ENCODE measurements at regions not wholly inside any gene's neighbourhood (a gene's known extent, or its start where the extent isn't known, plus 50 kb on each side); places are given as distances from the start of the nearest gene placed in this dataset.

GRCh38 chr3:80559701-80560100 lies 791.9 kb upstream of the ROBO1 start:
- DNase-seq: no peak

- no peak for DNase-seq
These were observed 789.0 kb upstream of the ROBO1 start for GRCh38 chr3:80556763-80557162.

GRCh38 chr3:80554304-80554703 lies 786.5 kb upstream of the ROBO1 start:
- DNase-seq: no peak

DNA sequence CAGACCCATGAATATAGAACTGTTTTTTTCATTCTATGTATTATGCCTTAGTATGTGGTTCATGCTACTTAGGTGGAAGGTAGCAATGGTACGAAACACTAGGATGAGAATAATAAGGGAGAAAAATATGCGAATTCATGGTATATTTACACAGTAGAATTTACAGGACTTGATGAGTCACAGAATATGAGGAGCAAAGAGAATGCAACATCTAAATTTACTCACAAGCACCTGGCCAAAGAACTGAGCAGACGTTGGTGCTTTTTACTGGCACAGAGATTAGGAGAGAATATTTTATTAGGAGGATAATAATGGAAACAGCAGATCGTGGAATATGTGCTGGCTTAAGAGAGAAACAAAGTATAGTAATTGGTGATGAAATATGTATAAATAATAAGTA lies 785.4 kb upstream of the ROBO1 start:
- no peak for DNase-seq

GRCh38 chr3:80550174-80550573 lies 782.4 kb upstream of the ROBO1 start:
- no peak for DNase-seq

GRCh38 chr3:80549173-80549572 lies 781.4 kb upstream of the ROBO1 start:
- DNase-seq: no peak

- DNase-seq: no peak
These were observed 775.4 kb upstream of the ROBO1 start for GRCh38 chr3:80543154-80543553.

DNA sequence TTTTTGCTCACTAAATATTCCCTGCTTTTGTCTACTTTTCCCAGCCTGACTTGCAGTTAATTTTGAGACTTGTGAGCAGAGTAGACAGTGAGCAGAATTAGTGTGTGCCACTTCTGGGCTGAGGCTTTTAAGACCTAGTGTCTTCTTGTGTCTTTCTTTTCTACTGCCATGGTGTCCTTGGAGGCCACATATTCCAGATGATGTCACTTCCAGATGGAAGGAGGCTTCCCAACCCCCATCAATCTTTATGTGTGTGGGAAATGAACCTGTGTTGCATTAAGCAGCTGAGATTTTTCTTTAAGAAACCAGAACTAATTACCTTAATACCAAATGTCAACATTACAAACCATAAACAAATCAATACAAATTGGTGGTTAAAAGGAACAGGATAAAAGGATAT lies 774.7 kb upstream of the ROBO1 start:
- no peak for DNase-seq

- no peak for DNase-seq
These were observed 769.9 kb upstream of the ROBO1 start for GRCh38 chr3:80537680-80538079.

DNA sequence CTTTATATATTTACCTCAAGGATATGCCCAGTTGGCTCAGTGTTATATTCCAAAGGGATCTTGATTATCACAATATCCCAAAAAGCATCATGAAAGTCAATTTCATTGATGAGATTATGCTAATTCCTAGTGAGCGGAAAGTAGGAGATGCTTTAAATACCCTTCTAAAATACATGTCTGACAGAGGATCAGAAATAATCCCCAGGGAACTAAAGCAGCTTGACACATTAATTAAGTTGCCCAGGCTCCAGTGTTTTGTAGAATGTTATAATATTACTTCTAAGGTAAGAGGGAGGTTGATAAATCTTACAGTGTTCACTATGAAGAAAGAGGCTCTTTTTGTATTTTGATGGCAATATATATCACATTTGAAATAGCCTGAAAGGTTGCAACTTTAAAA lies 767.5 kb upstream of the ROBO1 start:
- DNase-seq: no peak

GRCh38 chr3:80533553-80533952 lies 765.8 kb upstream of the ROBO1 start:
- no peak for DNase-seq

- DNase-seq: no peak
These were observed 758.4 kb upstream of the ROBO1 start for GRCh38 chr3:80526153-80526552.

GRCh38 chr3:80521081-80521480 lies 753.3 kb upstream of the ROBO1 start:
- DNase-seq: no peak

GRCh38 chr3:80519436-80519835 lies 751.6 kb upstream of the ROBO1 start:
- DNase-seq: no peak

DNA sequence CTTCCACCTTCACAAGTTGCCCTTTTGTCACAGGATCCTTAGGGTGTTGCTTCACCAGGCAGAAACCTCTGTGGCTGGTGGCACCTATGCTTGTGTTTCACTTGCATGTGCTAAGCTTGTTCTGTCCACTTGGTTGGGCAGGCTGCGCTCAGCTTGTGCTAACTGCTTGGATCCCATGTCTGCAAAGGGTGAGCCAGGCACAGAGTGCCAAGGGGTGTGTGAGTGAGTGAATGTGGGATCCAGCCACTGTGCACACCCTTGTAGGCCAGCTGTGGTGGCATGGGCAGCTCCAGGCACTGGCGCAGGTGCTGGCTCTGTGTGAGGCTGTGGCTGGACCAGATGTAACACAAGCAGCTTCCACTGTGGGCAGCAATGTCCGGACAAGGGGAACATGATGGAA lies 728.7 kb upstream of the ROBO1 start:
- DNase-seq: no peak

DNA sequence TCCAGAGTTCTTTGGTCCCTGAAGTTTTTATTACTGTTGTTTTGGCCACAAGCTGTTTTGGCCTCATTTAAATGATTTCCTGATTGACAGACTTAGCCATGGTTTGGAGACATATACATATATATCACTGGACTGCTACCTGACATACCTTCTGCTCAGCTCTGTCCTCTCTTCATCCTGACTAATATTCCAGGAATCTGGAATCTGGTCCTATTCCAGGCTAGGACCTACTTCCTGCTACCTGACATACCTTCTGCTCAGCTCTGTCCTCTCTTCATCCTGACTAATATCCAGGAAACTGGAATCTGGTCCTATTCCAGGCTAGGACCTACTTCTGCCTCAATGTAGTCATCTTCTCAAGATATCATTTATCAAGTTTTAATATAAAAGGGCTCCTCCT lies 724.4 kb upstream of the ROBO1 start:
- no peak for DNase-seq

DNA sequence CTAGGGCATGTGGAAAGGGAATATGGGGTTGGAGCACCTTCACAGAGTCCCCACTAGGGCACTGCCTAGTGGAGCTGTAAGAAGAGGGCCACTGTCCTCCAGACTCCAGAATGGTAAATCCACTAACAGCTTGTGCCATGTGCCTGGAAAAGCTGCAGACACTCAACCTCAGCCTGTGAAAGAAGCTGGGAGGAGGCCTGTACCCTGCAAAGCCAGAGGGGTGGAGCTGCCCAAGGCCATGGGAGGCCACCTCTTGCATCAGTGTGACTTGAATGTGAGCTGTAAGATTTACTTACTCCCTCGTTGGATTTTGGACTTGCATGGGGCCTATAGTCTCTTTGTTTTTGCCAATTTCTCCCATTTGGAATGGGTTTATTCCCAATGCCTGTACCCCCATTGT lies 705.2 kb upstream of the ROBO1 start:
- DNase-seq: no peak

- DNase-seq: no peak
These were observed 704.7 kb upstream of the ROBO1 start for GRCh38 chr3:80472459-80472858.

DNA sequence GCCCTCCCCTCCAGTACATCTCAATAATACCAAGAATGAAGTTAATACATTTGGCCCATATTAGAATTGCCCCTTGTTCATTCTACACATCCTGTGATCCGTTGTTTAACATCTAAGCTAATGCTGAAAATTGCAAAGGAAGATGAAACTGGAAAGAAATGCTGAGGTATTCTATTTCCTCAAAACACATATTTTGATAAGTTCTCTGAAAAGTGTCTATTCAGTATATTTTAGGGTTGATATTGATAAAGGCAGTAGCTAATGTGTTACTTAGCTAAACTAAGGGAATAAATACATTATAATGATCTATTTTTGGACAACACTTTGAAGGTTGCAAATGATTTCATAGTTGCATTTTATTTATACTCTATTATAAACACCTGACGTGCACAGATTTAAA lies 702.6 kb upstream of the ROBO1 start:
- DNase-seq: no peak

GRCh38 chr3:80465746-80466145 lies 697.9 kb upstream of the ROBO1 start:
- DNase-seq: no peak

- DNase-seq: no peak
These were observed 683.6 kb upstream of the ROBO1 start for GRCh38 chr3:80451393-80451792.

DNA sequence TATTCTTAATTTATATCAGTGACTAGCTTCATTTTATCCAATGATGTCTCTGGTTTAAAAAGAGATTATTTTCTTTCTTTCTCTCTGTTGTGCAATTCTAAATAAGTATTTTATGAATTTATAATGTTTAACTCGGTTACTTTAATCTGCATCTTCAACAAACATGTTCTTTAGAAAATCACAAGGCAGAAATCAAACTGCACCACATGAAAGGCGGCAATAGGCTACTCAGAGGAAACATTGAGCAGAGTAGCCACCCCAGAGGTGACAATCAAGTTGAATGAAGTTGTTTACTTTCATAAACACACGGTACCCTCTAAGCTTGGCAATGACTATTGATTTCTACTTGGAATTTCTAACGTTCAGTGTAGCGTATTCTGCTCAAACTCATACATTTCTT lies 677.8 kb upstream of the ROBO1 start:
- DNase-seq: no peak

DNA sequence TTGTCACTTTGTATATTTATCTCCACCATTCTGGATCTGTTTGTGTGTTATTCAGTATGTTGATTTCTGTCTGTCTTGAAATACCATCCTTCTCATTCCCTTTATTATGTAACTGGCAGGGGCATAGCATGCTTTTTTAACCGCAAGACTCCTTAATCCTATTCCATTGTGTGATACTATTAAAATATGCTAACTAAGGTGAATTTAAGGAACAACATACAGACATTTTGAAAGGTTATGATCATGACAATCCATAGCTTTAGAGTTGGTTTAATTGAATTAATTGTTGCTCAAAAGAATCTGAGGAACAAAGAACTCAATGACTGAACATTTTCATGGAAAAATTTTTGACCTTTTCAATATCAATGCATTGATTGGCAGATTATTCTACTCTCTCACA lies 677.3 kb upstream of the ROBO1 start:
- no peak for DNase-seq

DNA sequence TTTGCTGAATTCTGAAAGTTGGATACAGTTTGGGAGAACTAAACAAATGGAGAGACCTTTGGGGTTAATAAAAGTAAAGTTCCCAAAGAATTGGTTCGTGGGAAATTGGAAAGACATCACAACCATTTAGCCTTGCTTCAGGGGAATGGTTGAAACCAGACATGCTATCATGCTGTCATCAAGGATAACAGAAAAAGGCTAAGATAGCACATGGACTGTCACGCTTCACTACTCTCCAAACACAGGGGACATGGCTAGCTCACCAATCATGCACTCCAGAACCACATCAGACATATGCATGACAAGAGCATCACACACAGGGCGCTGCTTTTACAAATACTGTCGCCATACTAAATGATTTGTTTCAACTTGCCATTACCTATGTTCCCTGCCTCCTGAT lies 671.7 kb upstream of the ROBO1 start:
- no peak for DNase-seq

- no peak for DNase-seq
These were observed 666.6 kb upstream of the ROBO1 start for GRCh38 chr3:80434366-80434765.

GRCh38 chr3:80424951-80425350 lies 657.2 kb upstream of the ROBO1 start:
- DNase-seq: no peak
